ENCODE measurements at regions not wholly inside any gene's neighbourhood (a gene's known extent, or its start where the extent isn't known, plus 50 kb on each side); places are given as distances from the start of the nearest gene placed in this dataset.
"Not testable (repeated sequence)": the region's sequence is repeated elsewhere in the genome, so short reads cannot be mapped to it uniquely, and the experiment has no call there.

DNA sequence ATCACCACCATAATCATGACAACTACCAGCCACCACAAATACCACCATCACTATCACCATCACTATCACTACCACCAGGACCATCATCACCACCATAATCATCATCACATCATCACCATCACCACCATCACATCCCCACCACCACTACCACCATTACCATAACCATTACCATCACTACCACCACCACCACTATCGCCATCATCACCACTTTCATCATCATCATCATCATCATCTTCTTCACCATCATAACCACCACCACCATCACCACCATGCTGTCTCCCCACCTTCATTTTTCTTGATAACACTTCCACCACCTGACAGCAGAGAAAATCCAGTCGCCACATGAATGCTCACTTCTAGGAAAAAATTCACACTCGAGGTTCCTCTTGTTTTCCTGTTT is 253.6 kb downstream of the ANKRD60 start:
- no peak for ATAC-seq (ENCODE audit: low read depth)
- H3K9me3 ChIP-seq (ENCODE audit: severe bottlenecking): no peaks in the 10 kb centered on the region
- no peaks in the 10 kb centered on the region for H3K27me3 ChIP-seq (ENCODE audit: insufficient read depth, poor library complexity, severe bottlenecking)
- H3K27ac ChIP-seq (ENCODE audit: poor library complexity, severe bottlenecking): no peak overlapping the region
- H3K36me3 ChIP-seq (ENCODE audit: low read depth): no peaks in the 10 kb centered on the region
- no peak for TF ChIP-seq CTCF (IDR thresholded peaks at IDR 0.05; ENCODE audit: poor library complexity, severe bottlenecking)
- no peak for DNase-seq (ENCODE audit: low spot score)
- H3K4me3 ChIP-seq (ENCODE audit: severe bottlenecking): no peak overlapping the region
- H3K4me1 ChIP-seq (ENCODE audit: insufficient read depth, poor library complexity, severe bottlenecking): peaks cover 4% of the 10 kb centered on the region

- no peaks in the 10 kb centered on the region for H3K36me3 ChIP-seq (ENCODE audit: low read depth)
- no peaks in the 10 kb centered on the region for H3K9me3 ChIP-seq (ENCODE audit: severe bottlenecking)
- H3K27me3 ChIP-seq (ENCODE audit: insufficient read depth, poor library complexity, severe bottlenecking): no peaks in the 10 kb centered on the region
- TF ChIP-seq CTCF (IDR thresholded peaks at IDR 0.05; ENCODE audit: poor library complexity, severe bottlenecking): no peak
- DNase-seq (ENCODE audit: low spot score): no peak
- no peak overlapping the region for H3K4me3 ChIP-seq (ENCODE audit: severe bottlenecking)
- ATAC-seq (ENCODE audit: low read depth): no peak
- peaks cover 4% of the 10 kb centered on the region for H3K4me1 ChIP-seq (ENCODE audit: insufficient read depth, poor library complexity, severe bottlenecking)
- H3K27ac ChIP-seq (ENCODE audit: poor library complexity, severe bottlenecking): no peak overlapping the region
Measured at GRCh38 chr20:57973886-57974285, 254.6 kb downstream of the ANKRD60 start.

DNA sequence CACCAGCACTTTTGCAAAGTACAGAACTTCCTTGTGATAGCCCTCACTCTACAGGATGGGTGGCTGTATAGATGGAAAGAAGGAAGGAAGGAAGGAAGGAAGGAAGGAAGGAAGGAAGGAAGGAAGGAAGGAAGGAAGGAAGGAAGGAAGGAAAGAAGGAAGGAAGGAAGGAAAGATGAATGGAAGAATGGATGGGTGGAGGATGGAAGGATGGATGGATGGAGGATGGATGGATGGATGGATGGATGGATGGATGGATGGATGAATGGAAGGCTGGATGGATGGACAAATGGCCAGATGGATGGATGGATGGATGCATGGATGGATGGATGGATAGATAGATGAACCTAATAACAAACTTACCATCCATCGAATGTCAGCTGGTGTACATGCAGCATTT is 256.9 kb downstream of the ANKRD60 start:
- H3K27me3 ChIP-seq (ENCODE audit: insufficient read depth, poor library complexity, severe bottlenecking); H3K27ac ChIP-seq (ENCODE audit: poor library complexity, severe bottlenecking); H3K36me3 ChIP-seq (ENCODE audit: low read depth); ATAC-seq (ENCODE audit: low read depth); H3K4me1 ChIP-seq (ENCODE audit: insufficient read depth, poor library complexity, severe bottlenecking); H3K9me3 ChIP-seq (ENCODE audit: severe bottlenecking); H3K4me3 ChIP-seq (ENCODE audit: severe bottlenecking); DNase-seq (ENCODE audit: low spot score): not testable (repeated sequence)

DNA sequence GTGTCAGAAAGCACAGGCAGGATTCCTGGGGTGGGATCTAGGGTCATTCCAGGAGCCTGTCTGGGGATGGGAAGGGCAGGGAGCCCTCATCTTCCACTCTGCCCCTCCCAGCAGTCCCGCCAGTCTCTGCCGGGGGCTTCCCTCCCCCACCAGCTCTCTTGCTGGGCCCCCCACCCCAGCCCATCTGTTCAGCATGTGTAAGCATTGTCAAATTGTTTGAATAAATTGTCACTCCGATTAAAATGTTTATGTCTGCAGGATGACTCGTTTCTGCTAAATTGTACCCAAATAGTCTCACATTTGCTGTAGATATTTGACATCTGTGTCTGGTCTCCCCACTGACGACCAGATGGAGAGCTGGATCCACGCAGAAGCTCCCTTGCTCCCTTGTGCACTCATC is 257.6 kb downstream of the ANKRD60 start:
- ATAC-seq (ENCODE audit: low read depth): no peak
- peaks cover 2% of the 10 kb centered on the region for H3K4me1 ChIP-seq (ENCODE audit: insufficient read depth, poor library complexity, severe bottlenecking)
- no peak for TF ChIP-seq CTCF (IDR thresholded peaks at IDR 0.05; ENCODE audit: poor library complexity, severe bottlenecking)

DNA sequence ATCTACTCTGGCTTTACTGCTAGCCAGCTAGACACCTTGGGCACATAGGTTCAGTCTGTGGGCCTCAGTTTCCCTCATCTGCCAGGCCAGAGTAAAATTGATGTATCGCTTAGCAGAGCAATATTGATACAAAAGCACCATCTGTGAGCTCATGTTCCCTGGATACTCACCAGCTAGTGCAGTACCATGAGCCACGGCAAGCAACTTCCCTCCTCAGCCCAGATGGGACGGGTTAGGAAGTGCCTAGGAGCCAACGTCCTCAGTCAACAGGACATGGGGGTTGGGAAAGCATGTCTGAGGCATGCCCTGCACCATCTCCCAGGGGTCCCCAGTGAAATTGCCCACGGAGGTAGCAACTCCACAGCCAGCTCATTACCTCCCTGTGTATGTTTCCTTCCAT is 258.3 kb downstream of the ANKRD60 start:
- Histone ChIP-seq H3K4me3 (ENCODE audit: severe bottlenecking) (no peak overlapping the region), H3K9me3 (ENCODE audit: severe bottlenecking) (no peaks in the 10 kb centered on the region), H3K36me3 (ENCODE audit: low read depth) (no peaks in the 10 kb centered on the region), H3K4me1 (ENCODE audit: insufficient read depth, poor library complexity, severe bottlenecking) (no peaks in the 10 kb centered on the region), H3K27me3 (ENCODE audit: insufficient read depth, poor library complexity, severe bottlenecking) (no peaks in the 10 kb centered on the region), H3K27ac (ENCODE audit: poor library complexity, severe bottlenecking) (no peak overlapping the region)
- no peak for TF ChIP-seq CTCF (IDR thresholded peaks at IDR 0.05; ENCODE audit: poor library complexity, severe bottlenecking)
- ATAC-seq (ENCODE audit: low read depth) (no peak), DNase-seq (ENCODE audit: low spot score) (no peak)

More for the DNA sequence above, 257.6 kb downstream of the ANKRD60 start:
- Histone ChIP-seq H3K9me3 (ENCODE audit: severe bottlenecking) (no peaks in the 10 kb centered on the region), H3K27me3 (ENCODE audit: insufficient read depth, poor library complexity, severe bottlenecking) (no peaks in the 10 kb centered on the region), H3K36me3 (ENCODE audit: low read depth) (no peaks in the 10 kb centered on the region), H3K4me3 (ENCODE audit: severe bottlenecking) (no peak overlapping the region), H3K27ac (ENCODE audit: poor library complexity, severe bottlenecking) (no peak overlapping the region)
- no peak for DNase-seq (ENCODE audit: low spot score)

Data from RWPE2 (cell line).